ENCODE measurements at regions not wholly inside any gene's neighbourhood (a gene's known extent, or its start where the extent isn't known, plus 50 kb on each side); places are given as distances from the start of the nearest gene placed in this dataset.

DNA sequence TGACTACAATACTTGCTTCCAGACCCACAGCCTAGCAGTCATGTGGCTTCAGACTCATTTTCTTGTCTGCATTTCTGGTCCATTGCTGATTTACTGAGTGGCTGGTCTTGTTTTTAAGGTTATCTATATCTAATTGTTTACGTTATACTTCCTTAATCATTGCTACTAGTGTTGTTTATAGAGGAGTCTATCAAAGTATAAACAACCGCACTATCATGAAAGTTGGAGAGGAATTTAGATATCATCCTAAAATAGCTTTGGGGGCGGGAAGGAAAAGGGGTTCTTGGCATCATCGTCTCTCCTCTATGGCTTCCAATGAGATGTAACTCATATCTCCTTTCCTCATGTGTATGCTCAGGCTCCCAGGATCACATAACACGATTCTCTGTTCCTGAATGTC lies 372.1 kb upstream of the PBX1 start:
- no peaks in the 10 kb centered on the region for H3K36me3 ChIP-seq (ENCODE audit: low read depth, missing control alignments)
- WGBS, 2 donors, result 63 to 65% methylated on average over 5 of the region's 5 CpGs
- no peak overlapping the region for H3K4me3 ChIP-seq
- no peak for TF ChIP-seq POLR2A (IDR thresholded peaks at IDR 0.05)
- TF ChIP-seq, protein P1, sequence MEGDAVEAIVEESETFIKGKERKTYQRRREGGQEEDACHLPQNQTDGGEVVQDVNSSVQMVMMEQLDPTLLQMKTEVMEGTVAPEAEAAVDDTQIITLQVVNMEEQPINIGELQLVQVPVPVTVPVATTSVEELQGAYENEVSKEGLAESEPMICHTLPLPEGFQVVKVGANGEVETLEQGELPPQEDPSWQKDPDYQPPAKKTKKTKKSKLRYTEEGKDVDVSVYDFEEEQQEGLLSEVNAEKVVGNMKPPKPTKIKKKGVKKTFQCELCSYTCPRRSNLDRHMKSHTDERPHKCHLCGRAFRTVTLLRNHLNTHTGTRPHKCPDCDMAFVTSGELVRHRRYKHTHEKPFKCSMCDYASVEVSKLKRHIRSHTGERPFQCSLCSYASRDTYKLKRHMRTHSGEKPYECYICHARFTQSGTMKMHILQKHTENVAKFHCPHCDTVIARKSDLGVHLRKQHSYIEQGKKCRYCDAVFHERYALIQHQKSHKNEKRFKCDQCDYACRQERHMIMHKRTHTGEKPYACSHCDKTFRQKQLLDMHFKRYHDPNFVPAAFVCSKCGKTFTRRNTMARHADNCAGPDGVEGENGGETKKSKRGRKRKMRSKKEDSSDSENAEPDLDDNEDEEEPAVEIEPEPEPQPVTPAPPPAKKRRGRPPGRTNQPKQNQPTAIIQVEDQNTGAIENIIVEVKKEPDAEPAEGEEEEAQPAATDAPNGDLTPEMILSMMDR (IDR thresholded peaks at IDR 0.05), result no peak
- H3K9me3 ChIP-seq, result no peaks in the 10 kb centered on the region
- H3K27me3 ChIP-seq, result no peaks in the 10 kb centered on the region
- H3K4me1 ChIP-seq, result no peaks in the 10 kb centered on the region
- H3K27ac ChIP-seq, result no peak overlapping the region
- intact Hi-C loops (cut with DNase I; ENCODE audit: low total_unique reads), result no loop called here
- DNase-seq, result no peak

DNA sequence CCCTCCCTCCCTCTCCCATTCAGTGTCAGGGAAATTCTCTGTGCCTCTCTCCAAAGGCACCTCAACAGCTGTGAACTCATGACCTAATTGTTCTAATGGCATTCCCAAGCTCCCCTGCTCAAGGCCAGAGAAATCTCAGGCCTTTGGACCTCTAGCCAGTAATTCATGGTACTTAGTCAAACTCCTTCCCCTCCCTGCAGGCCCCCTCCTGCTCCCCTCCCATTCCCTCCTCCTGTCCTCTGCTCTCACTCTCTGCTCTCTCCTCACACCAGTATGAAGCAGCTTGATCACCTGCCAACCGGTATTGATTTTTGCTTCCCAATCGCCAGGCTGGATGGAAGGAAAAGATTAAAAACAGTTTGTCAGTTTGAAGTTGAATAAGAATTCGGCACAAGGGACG lies 370.5 kb upstream of the PBX1 start:
- Histone ChIP-seq H3K4me3 (no peak overlapping the region), H3K36me3 (ENCODE audit: low read depth, missing control alignments) (no peaks in the 10 kb centered on the region), H3K27ac (no peak overlapping the region), H3K4me1 (no peaks in the 10 kb centered on the region), H3K9me3 (no peaks in the 10 kb centered on the region), H3K27me3 (no peaks in the 10 kb centered on the region)
- intact Hi-C loops (cut with DNase I; ENCODE audit: low total_unique reads), result no loop called here
- no peak for DNase-seq
- 24 to 30% methylated on average over 4 of the region's 4 CpGs for WGBS, 2 donors
- TF ChIP-seq, protein P1 (IDR thresholded peaks at IDR 0.05), result no peak
- TF ChIP-seq POLR2A (IDR thresholded peaks at IDR 0.05), result no peak

DNA sequence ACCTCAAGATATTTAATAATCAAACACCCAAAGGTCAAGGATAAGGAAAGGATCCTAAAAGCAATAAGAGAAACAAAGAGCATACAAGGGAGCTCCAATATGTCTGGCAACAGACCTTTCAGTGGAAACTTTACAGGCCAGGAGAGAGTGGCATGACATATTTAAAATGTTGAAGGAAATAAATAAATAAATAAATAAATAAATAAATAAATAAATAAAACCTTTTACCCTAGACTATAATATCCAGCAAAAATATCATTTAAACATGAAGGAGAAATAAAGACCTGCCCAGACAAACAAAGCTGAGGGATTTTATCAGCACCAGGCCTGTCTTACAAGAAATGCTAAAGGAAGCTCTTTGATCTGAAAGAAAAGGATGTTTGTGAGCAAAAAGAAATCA lies 367.8 kb upstream of the PBX1 start:
- H3K4me1 ChIP-seq, result no peaks in the 10 kb centered on the region
- TF ChIP-seq, protein P1 (IDR thresholded peaks at IDR 0.05), result no peak
- no peak for DNase-seq
- H3K27me3 ChIP-seq, result no peaks in the 10 kb centered on the region
- H3K36me3 ChIP-seq (ENCODE audit: low read depth, missing control alignments), result no peaks in the 10 kb centered on the region
- no peak overlapping the region for H3K4me3 ChIP-seq
- no peak overlapping the region for H3K27ac ChIP-seq
- H3K9me3 ChIP-seq, result no peaks in the 10 kb centered on the region
- intact Hi-C loops (cut with DNase I; ENCODE audit: low total_unique reads), result no loop called here

DNA sequence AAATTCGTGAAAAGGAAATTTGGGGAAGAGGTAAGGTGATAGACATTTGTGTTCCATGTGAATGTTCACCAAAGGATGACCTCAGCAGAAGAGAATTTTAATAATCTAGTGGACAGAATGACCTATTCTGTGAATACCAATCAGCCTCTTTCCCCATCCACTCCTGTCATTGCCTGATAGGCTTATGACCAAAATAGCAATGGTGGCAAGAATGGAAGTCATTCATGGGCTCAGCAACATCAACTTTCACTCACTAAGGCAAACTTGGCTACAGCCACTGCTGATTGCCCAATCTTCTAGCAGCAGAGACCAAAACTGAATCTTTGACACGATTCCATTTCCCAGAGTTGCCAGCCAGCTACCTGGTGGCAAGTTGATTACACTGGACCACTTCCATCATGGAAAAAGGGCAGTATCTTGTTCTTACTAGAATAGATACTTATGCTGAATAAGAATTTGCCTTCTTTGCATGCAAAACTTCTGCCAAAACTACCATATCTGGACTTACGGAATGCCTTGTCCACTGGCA lies 348.7 kb upstream of the PBX1 start:
- H3K27me3 ChIP-seq, result no peaks in the 10 kb centered on the region
- no peak for DNase-seq
- intact Hi-C loops (cut with DNase I; ENCODE audit: low total_unique reads), result no loop called here
- no peaks in the 10 kb centered on the region for H3K4me1 ChIP-seq
- no peak overlapping the region for H3K4me3 ChIP-seq
- no peak overlapping the region for H3K27ac ChIP-seq
- 87 to 88% methylated on average over 3 of the region's 3 CpGs for WGBS, 2 donors
- H3K36me3 ChIP-seq (ENCODE audit: low read depth, missing control alignments), result no peaks in the 10 kb centered on the region
- TF ChIP-seq, protein P1 (IDR thresholded peaks at IDR 0.05), result no peak
- no peak for TF ChIP-seq POLR2A (IDR thresholded peaks at IDR 0.05)
- no peaks in the 10 kb centered on the region for H3K9me3 ChIP-seq

DNA sequence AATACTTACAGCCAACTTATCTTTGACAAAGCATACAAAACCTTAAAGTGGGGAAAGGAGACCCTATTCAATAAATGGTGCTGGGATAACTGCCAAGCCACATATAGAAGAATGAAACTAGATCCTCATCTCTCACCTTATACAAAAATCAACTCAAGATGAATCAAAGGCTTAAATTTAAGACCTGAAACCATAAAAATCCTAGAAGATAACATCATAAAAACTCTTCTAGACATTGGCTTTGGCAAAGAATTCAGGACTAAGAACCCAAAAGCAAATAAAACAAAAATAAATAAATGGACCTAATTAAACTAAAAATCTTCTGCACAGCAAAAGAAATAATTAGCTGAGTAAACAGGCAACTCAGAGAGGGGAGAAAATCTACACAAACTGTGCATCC lies 335.6 kb upstream of the PBX1 start:
- Histone ChIP-seq H3K36me3 (ENCODE audit: low read depth, missing control alignments) (no peaks in the 10 kb centered on the region), H3K9me3 (no peaks in the 10 kb centered on the region), H3K4me3 (no peak overlapping the region), H3K4me1 (no peaks in the 10 kb centered on the region), H3K27ac (no peak overlapping the region), H3K27me3 (no peaks in the 10 kb centered on the region)
- no peak for DNase-seq
- intact Hi-C loops (cut with DNase I; ENCODE audit: low total_unique reads), result no loop called here
- TF ChIP-seq, protein P1 (IDR thresholded peaks at IDR 0.05), result no peak
- TF ChIP-seq POLR2A (IDR thresholded peaks at IDR 0.05), result no peak

All from testis (tissue), 2 donors.